HCT116 (cell line): ENCODE measurements at regions not wholly inside any gene's neighbourhood (a gene's known extent, or its start where the extent isn't known, plus 50 kb on each side); places are given as distances from the start of the nearest gene placed in this dataset.

ENCODE experiments used
- ATAC-seq: fragments of 200-7000 bp; cut with Tn5 transposase; 2 replicates; pipeline ENCODE4 v1.9.1; 2020; ENCODE audit warnings: mild to moderate bottlenecking, moderate library complexity
- BruUV-seq: library from RNA; stranded (reverse); fragments of 400-500 nt; replicated peaks from 2 replicates; lab custom pipeline; 2021; lab: Mats Ljungman, UMichigan
- CTCF ChIA-PET: fragments of 300-600 bp; sonication (Branson Sonifier 250); formaldehyde crosslinking; loops from one replicate; lab custom pipeline; 2021; ENCODE audit warnings: antibody characterized with exemption; lab: Charles Lee
- POLR2A ChIA-PET: fragments of 300-600, 350-600 bp; sonication (Branson Sonifier 250); formaldehyde crosslinking; loops from one replicate; lab custom pipeline; 2021; ENCODE audit warnings: antibody characterized with exemption; lab: Charles Lee
- RAD21 ChIA-PET, 2 experiments: fragments of 300-600 bp; sonication (Branson Sonifier 250); formaldehyde crosslinking; loops; one replicate each; lab custom pipeline; 2023; ENCODE audit warnings: low total read pairs in 2 of 2; ENCODE audit not compliant: uncharacterized antibody in 2 of 2, unreplicated experiment in 2 of 2, low non-redundant PET in 1 of 2; lab: Charles Lee
- DNase-seq: peaks from one replicate; pipeline ENCODE4 v3.0.0-alpha.2; 2010; ENCODE audit warnings: low read depth, low spot score
- H2AFZ ChIP-seq: fragments of 200-600 bp; shearing (Covaris generic), sonication (generic); 2 replicates; pipeline ENCODE4 v1.6.1; 2017; ENCODE audit warnings: low read depth, mixed run types, mixed read lengths, antibody characterized with exemption, low read length; ENCODE audit not compliant: poor library complexity, severe bottlenecking
- H3K27ac ChIP-seq: 2 replicates; pipeline ENCODE4 v1.5.1; 2012; ENCODE audit warnings: low read depth, low read length
- H3K27me3 ChIP-seq: fragments of 200-600 bp; sonication (generic); 2 replicates; pipeline ENCODE4 v1.6.1; 2016; ENCODE audit warnings: mixed run types, low read length, mixed read lengths; ENCODE audit not compliant: insufficient read depth
- H3K36me3 ChIP-seq, 2 experiments: fragments of 200-500 bp in 1 of 2; fragments of 200-600 bp in 1 of 2; sonication (Bioruptor generic) in 1 of 2; sonication (generic) in 1 of 2; 2 replicates each; pipeline versions ENCODE4 v1.5.1 to v1.6.1; 2014 to 2016; ENCODE audit warnings: low read length in 2 of 2, inconsistent platforms in 1 of 2, mixed read lengths in 1 of 2, mixed run types in 1 of 2; ENCODE audit not compliant: insufficient read depth in 2 of 2, control insufficient read depth in 1 of 2
- H3K4me1 ChIP-seq, 2 experiments: fragments of 200-600 bp in 1 of 2; sonication (generic) in 1 of 2; 2 replicates each; pipeline versions ENCODE4 v1.5.1 to v1.6.1; 2012 to 2017; ENCODE audit warnings: low read length in 2 of 2, inconsistent platforms in 1 of 2, mild to moderate bottlenecking in 1 of 2, mixed read lengths in 1 of 2, mixed run types in 1 of 2, moderate library complexity in 1 of 2; ENCODE audit not compliant: insufficient read depth in 2 of 2, control insufficient read depth in 1 of 2
- H3K4me2 ChIP-seq: fragments of 200-600 bp; sonication (generic); 2 replicates; pipeline ENCODE4 v1.6.1; 2017; ENCODE audit warnings: mixed run types, low read length, mixed read lengths
- H3K4me3 ChIP-seq, 2 experiments: fragments of 200-600 bp in 1 of 2; sonication (generic) in 1 of 2; replicated peaks in 1 of 2; 2 replicates each; pipeline ENCODE4 v1.5.1; 2011 to 2016; ENCODE audit warnings: low read length in 2 of 2, control low read depth in 1 of 2, low read depth in 1 of 2, mild to moderate bottlenecking in 1 of 2, mixed read lengths in 1 of 2, mixed run types in 1 of 2
- H3K79me2 ChIP-seq: fragments of 200-600 bp; sonication (generic); 2 replicates; pipeline ENCODE4 v1.6.1; 2017; ENCODE audit warnings: mild to moderate bottlenecking, mixed run types, low read length, moderate library complexity, mixed read lengths; ENCODE audit not compliant: insufficient read depth
- H3K9ac ChIP-seq: fragments of 200-600 bp; sonication (generic); 2 replicates; pipeline ENCODE4 v1.6.1; 2016; ENCODE audit warnings: low read length, mixed read lengths
- H3K9me2 ChIP-seq: fragments of 200-600 bp; sonication (generic), shearing (Covaris generic); 2 replicates; pipeline ENCODE4 v1.6.1; 2017; ENCODE audit warnings: mixed run types, mild to moderate bottlenecking, moderate library complexity; ENCODE audit not compliant: insufficient read depth
- H3K9me3 ChIP-seq, 2 experiments: fragments of 200-500 bp in 1 of 2; fragments of 200-600 bp in 1 of 2; sonication (Bioruptor generic) in 1 of 2; sonication (generic) in 1 of 2; 2 replicates each; pipeline ENCODE4 v1.6.1; 2014 to 2017; ENCODE audit warnings: low read length in 2 of 2, mixed read lengths in 2 of 2, inconsistent platforms in 1 of 2, low read depth in 1 of 2, mild to moderate bottlenecking in 1 of 2, mixed run types in 1 of 2, moderate library complexity in 1 of 2; ENCODE audit not compliant: control insufficient read depth in 1 of 2, insufficient read depth in 1 of 2
- H4K20me1 ChIP-seq: fragments of 200-600 bp; sonication (generic), shearing (Covaris generic); 2 replicates; pipeline ENCODE4 v1.6.1; 2017; ENCODE audit warnings: mixed run types, mild to moderate bottlenecking, moderate library complexity; ENCODE audit not compliant: insufficient read depth
- CBX3 ChIP-seq: IDR thresholded peaks from 2 replicates; pipeline ENCODE4 v1.6.1; 2012; ENCODE audit warnings: low read depth
- CEBPB ChIP-seq: IDR thresholded peaks from 2 replicates; pipeline ENCODE4 v1.6.1; 2012; ENCODE audit warnings: low read depth
- CTCF ChIP-seq, 3 experiments: fragments of 200-600 bp in 1 of 3; sonication (generic) in 1 of 3; IDR thresholded peaks in 2 of 3; conservative IDR thresholded peaks in 1 of 3; 2 replicates each; pipeline ENCODE4 v1.5.1; 2012 to 2017; ENCODE audit warnings: low read depth in 2 of 3, low read length in 2 of 3, antibody characterized with exemption in 1 of 3, borderline replicate concordance in 1 of 3, control low read depth in 1 of 3, mild to moderate bottlenecking in 1 of 3, mixed read lengths in 1 of 3, mixed run types in 1 of 3, moderate library complexity in 1 of 3; ENCODE audit not compliant: insufficient read depth in 1 of 3
- EGR1 ChIP-seq: IDR thresholded peaks from 2 replicates; pipeline ENCODE4 v1.6.1; 2012; ENCODE audit warnings: low read depth
- ELF1 ChIP-seq: IDR thresholded peaks from 2 replicates; pipeline ENCODE4 v1.6.1; 2012; ENCODE audit warnings: low read depth, borderline replicate concordance
- EZH2 ChIP-seq: fragments of 200-600 bp; sonication (generic); IDR thresholded peaks from 2 replicates; pipeline ENCODE4 v1.6.1; 2017; ENCODE audit warnings: antibody characterized with exemption, mixed run types
- FOSL1 ChIP-seq: IDR thresholded peaks from 2 replicates; pipeline ENCODE4 v1.6.1; 2012; ENCODE audit warnings: low read depth
- MAX ChIP-seq: IDR thresholded peaks from 2 replicates; pipeline ENCODE4 v1.6.1; 2012
- POLR2A ChIP-seq: IDR thresholded peaks from 2 replicates; pipeline ENCODE4 v1.7.0; 2011; ENCODE audit warnings: borderline replicate concordance; ENCODE audit not compliant: insufficient read depth, insufficient read length; ENCODE audit errors: extremely low read depth
- REST ChIP-seq: IDR thresholded peaks from 2 replicates; pipeline ENCODE4 v1.6.1; 2012; ENCODE audit warnings: low read depth
- SRF ChIP-seq: IDR thresholded peaks from 2 replicates; pipeline ENCODE4 v1.6.1; 2012; ENCODE audit warnings: low read depth
- YY1 ChIP-seq: IDR thresholded peaks from 2 replicates; pipeline ENCODE4 v1.6.1; 2011; ENCODE audit warnings: low read length, low read depth, moderate library complexity, mild to moderate bottlenecking; ENCODE audit not compliant: insufficient replicate concordance; ENCODE audit errors: extremely low read depth
- ZFX ChIP-seq: fragments of 450-650 bp; IDR thresholded peaks from 2 replicates; pipeline ENCODE4 v1.6.1; 2017
- intact Hi-C: fragments of 100-400 bp; cut with micrococcal nuclease; formaldehyde crosslinking; loops from 2 replicates; pipeline ENCODE4 v1.10.0; 2022

GRCh38 chr10:3471472-3471871 lies 298.9 kb upstream of the PITRM1 start:
- no peak overlapping the region for H3K27ac ChIP-seq
- ATAC-seq: no peak
- no peak overlapping the region for H2AFZ ChIP-seq
- no TSS peak for BruUV-seq
- TF ChIP-seq CTCF (IDR thresholded peaks at IDR 0.05 in 2 of 3, conservative IDR thresholded peaks at IDR 0.05 in 1 of 3; ENCODE audit: borderline replicate concordance in 1 of 3, insufficient read depth in 1 of 3, low read depth in 2 of 3, low read length in 2 of 3) (no peak), CEBPB (no peak), EGR1 (no peak), MAX (no peak), EZH2 (no peak), CBX3 (no peak), ELF1 (no peak), POLR2A (no peak), SRF (no peak), REST (no peak), ZFX (no peak), YY1 (no peak), FOSL1 (no peak)
- TF ChIP-seq, all 23 proteins: peak for 0
- DNase-seq: no peak
- no peaks in the 10 kb centered on the region for H4K20me1 ChIP-seq
- peaks cover 29 to 33% of the 10 kb centered on the region in 2 experiments for H3K4me1 ChIP-seq
- H3K4me2 ChIP-seq: no peak overlapping the region
- no peaks in the 10 kb centered on the region for H3K27me3 ChIP-seq
- intact Hi-C loops: no loop called here
- H3K4me3 ChIP-seq: no peak overlapping the region
- ChIA-PET POLR2A (no interaction called here), CTCF (no interaction called here), RAD21 (no interaction called here)
- H3K9ac ChIP-seq: no peak overlapping the region
- no peaks in the 10 kb centered on the region for H3K36me3 ChIP-seq
- H3K79me2 ChIP-seq: no peaks in the 10 kb centered on the region
- no peaks in the 10 kb centered on the region for H3K9me3 ChIP-seq
- no peaks in the 10 kb centered on the region for H3K9me2 ChIP-seq
